Astrocyte (in vitro differentiated cells and primary cell): ENCODE measurements at regions not wholly inside any gene's neighbourhood (a gene's known extent, or its start where the extent isn't known, plus 50 kb on each side); places are given as distances from the start of the nearest gene placed in this dataset.

Source experiments
- DNase-seq: peaks from one replicate; pipeline ENCODE4 v3.0.0-alpha.2; 2010; ENCODE audit warnings: low read depth
- FAIRE-seq: peaks from 2 replicates; lab custom pipeline; 2011; peaks lifted over from hg19 to GRCh38; lab: Jason Lieb, UNC
- H2AFZ ChIP-seq: 2 replicates; pipeline ENCODE4 v1.6.0; 2012; ENCODE audit warnings: low read depth, low read length, inconsistent platforms
- H3K27ac ChIP-seq: 2 replicates; pipeline ENCODE4 v1.5.1; 2011; ENCODE audit warnings: low read depth, low read length, inconsistent platforms
- H3K27me3 ChIP-seq: 2 replicates; pipeline ENCODE4 v1.6.0; 2011; ENCODE audit warnings: low read length, inconsistent platforms; ENCODE audit not compliant: insufficient read depth
- H3K36me3 ChIP-seq: 2 replicates; pipeline ENCODE4 v1.5.1; 2011; ENCODE audit warnings: low read length, inconsistent platforms; ENCODE audit not compliant: insufficient read depth
- H3K4me1 ChIP-seq: 2 replicates; pipeline ENCODE4 v1.5.1; 2011; ENCODE audit warnings: low read length, inconsistent platforms; ENCODE audit not compliant: insufficient read depth
- H3K4me2 ChIP-seq: 2 replicates; pipeline ENCODE4 v1.6.0; 2012; ENCODE audit warnings: low read length, inconsistent platforms
- H3K4me3 ChIP-seq: 2 replicates; pipeline ENCODE4 v1.5.1; 2011; ENCODE audit warnings: low read depth, mild to moderate bottlenecking, low read length, inconsistent platforms; ENCODE audit not compliant: insufficient read depth
- H3K79me2 ChIP-seq: 2 replicates; pipeline ENCODE4 v1.6.0; 2012; ENCODE audit warnings: mild to moderate bottlenecking, low read length, inconsistent platforms; ENCODE audit not compliant: insufficient read depth
- H3K9ac ChIP-seq: 2 replicates; pipeline ENCODE4 v1.6.0; 2012; ENCODE audit warnings: mild to moderate bottlenecking, low read length, inconsistent platforms
- H3K9me3 ChIP-seq: 2 replicates; pipeline ENCODE4 v1.5.1; 2012; ENCODE audit warnings: low read depth, mild to moderate bottlenecking, low read length, inconsistent platforms; ENCODE audit not compliant: insufficient read depth
- H4K20me1 ChIP-seq: 2 replicates; pipeline ENCODE4 v1.6.0; 2012; ENCODE audit warnings: low read length, inconsistent platforms; ENCODE audit not compliant: insufficient read depth
- H3K27ac Mint-ChIP-seq: one replicate; pipeline ENCODE4 v1.8.0; 2021; ENCODE audit warnings: mild to moderate bottlenecking, mixed read lengths; ENCODE audit not compliant: unreplicated experiment
- H3K27me3 Mint-ChIP-seq: one replicate; pipeline ENCODE4 v1.8.0; 2021; ENCODE audit warnings: low read depth, mixed read lengths; ENCODE audit not compliant: unreplicated experiment
- H3K36me3 Mint-ChIP-seq: one replicate; pipeline ENCODE4 v1.8.0; 2021; ENCODE audit warnings: low read depth, mixed read lengths; ENCODE audit not compliant: unreplicated experiment
- H3K4me1 Mint-ChIP-seq: one replicate; pipeline ENCODE4 v1.8.0; 2021; ENCODE audit warnings: low read depth, mixed read lengths; ENCODE audit not compliant: unreplicated experiment
- H3K4me3 Mint-ChIP-seq: one replicate; pipeline ENCODE4 v1.8.0; 2021; ENCODE audit warnings: mild to moderate bottlenecking, moderate library complexity, mixed read lengths; ENCODE audit not compliant: unreplicated experiment
- H3K9me3 Mint-ChIP-seq: one replicate; pipeline ENCODE4 v1.8.0; 2021; ENCODE audit warnings: mild to moderate bottlenecking, mixed read lengths; ENCODE audit not compliant: unreplicated experiment
- CTCF ChIP-seq: IDR thresholded peaks from 2 replicates; pipeline ENCODE4 v1.5.1; 2011; ENCODE audit warnings: low read depth, mild to moderate bottlenecking, inconsistent platforms, low read length, moderate library complexity; ENCODE audit not compliant: insufficient read depth
- EZH2 ChIP-seq: IDR thresholded peaks from 2 replicates; pipeline ENCODE4 v1.6.1; 2012; ENCODE audit warnings: mild to moderate bottlenecking, low read length, inconsistent platforms; ENCODE audit not compliant: insufficient read depth

GRCh38 chr18:78144669-78145068 lies 834.9 kb upstream of the SALL3 start:
- H3K4me1 ChIP-seq = no peaks in the 10 kb centered on the region
- DNase-seq (no peak), FAIRE-seq (no peak)
- TF ChIP-seq EZH2 = no peak
- TF ChIP-seq CTCF = no peak
- H4K20me1 ChIP-seq = no peaks in the 10 kb centered on the region
- Mint-ChIP-seq H3K36me3 (no peaks in the 10 kb centered on the region), H3K4me3 (no peak overlapping the region), H3K4me1 (no peaks in the 10 kb centered on the region), H3K9me3 (peaks cover 7% of the 10 kb centered on the region), H3K27ac (peak overlapping the region; percentile 36), H3K27me3 (no peaks in the 10 kb centered on the region)
- H3K27ac ChIP-seq = no peak overlapping the region
- H2AFZ ChIP-seq = no peak overlapping the region
- H3K36me3 ChIP-seq = no peaks in the 10 kb centered on the region
- H3K79me2 ChIP-seq = no peaks in the 10 kb centered on the region
- no peak overlapping the region for H3K9ac ChIP-seq
- H3K4me3 ChIP-seq = no peak overlapping the region
- H3K4me2 ChIP-seq = no peak overlapping the region
- H3K27me3 ChIP-seq = no peaks in the 10 kb centered on the region
- H3K9me3 ChIP-seq = peaks cover 7% of the 10 kb centered on the region

- no peak overlapping the region for H3K27ac ChIP-seq
- no peaks in the 10 kb centered on the region for H3K27me3 ChIP-seq
- H4K20me1 ChIP-seq = no peaks in the 10 kb centered on the region
- no peak for FAIRE-seq
- H2AFZ ChIP-seq = no peak overlapping the region
- no peaks in the 10 kb centered on the region for H3K79me2 ChIP-seq
- no peak overlapping the region for H3K4me3 Mint-ChIP-seq
- DNase-seq = no peak
- no peak for TF ChIP-seq EZH2
- TF ChIP-seq CTCF = no peak
- H3K4me1 Mint-ChIP-seq = no peaks in the 10 kb centered on the region
- no peak overlapping the region for H3K4me3 ChIP-seq
- H3K9ac ChIP-seq = no peak overlapping the region
- H3K27ac Mint-ChIP-seq = peak overlapping the region; percentile 36
- H3K36me3 ChIP-seq = no peaks in the 10 kb centered on the region
- H3K36me3 Mint-ChIP-seq = no peaks in the 10 kb centered on the region
- H3K27me3 Mint-ChIP-seq = no peaks in the 10 kb centered on the region
- H3K9me3 ChIP-seq = peaks cover 4% of the 10 kb centered on the region
- no peaks in the 10 kb centered on the region for H3K4me1 ChIP-seq
- peaks cover 7% of the 10 kb centered on the region for H3K9me3 Mint-ChIP-seq
- no peak overlapping the region for H3K4me2 ChIP-seq
Measured at GRCh38 chr18:78145096-78145495, 834.5 kb upstream of the SALL3 start.

- Histone ChIP-seq H3K4me3 (no peak overlapping the region), H3K27ac (no peak overlapping the region), H4K20me1 (no peaks in the 10 kb centered on the region), H3K4me1 (no peaks in the 10 kb centered on the region), H2AFZ (no peak overlapping the region), H3K4me2 (no peak overlapping the region), H3K79me2 (no peaks in the 10 kb centered on the region), H3K27me3 (no peaks in the 10 kb centered on the region), H3K36me3 (no peaks in the 10 kb centered on the region), H3K9me3 (peaks cover 6% of the 10 kb centered on the region), H3K9ac (no peak overlapping the region)
- no peak overlapping the region for H3K4me3 Mint-ChIP-seq
- no peaks in the 10 kb centered on the region for H3K4me1 Mint-ChIP-seq
- H3K27me3 Mint-ChIP-seq = no peaks in the 10 kb centered on the region
- TF ChIP-seq EZH2 (no peak), CTCF (no peak)
- no peaks in the 10 kb centered on the region for H3K36me3 Mint-ChIP-seq
- DNase-seq (no peak), FAIRE-seq (no peak)
- H3K9me3 Mint-ChIP-seq = peaks cover 11% of the 10 kb centered on the region
- H3K27ac Mint-ChIP-seq = no peak overlapping the region
Measured at GRCh38 chr18:78146136-78147085, 833.2 kb upstream of the SALL3 start.
